ENCODE measurements at regions not wholly inside any gene's neighbourhood (a gene's known extent, or its start where the extent isn't known, plus 50 kb on each side); places are given as distances from the start of the nearest gene placed in this dataset.

DNA sequence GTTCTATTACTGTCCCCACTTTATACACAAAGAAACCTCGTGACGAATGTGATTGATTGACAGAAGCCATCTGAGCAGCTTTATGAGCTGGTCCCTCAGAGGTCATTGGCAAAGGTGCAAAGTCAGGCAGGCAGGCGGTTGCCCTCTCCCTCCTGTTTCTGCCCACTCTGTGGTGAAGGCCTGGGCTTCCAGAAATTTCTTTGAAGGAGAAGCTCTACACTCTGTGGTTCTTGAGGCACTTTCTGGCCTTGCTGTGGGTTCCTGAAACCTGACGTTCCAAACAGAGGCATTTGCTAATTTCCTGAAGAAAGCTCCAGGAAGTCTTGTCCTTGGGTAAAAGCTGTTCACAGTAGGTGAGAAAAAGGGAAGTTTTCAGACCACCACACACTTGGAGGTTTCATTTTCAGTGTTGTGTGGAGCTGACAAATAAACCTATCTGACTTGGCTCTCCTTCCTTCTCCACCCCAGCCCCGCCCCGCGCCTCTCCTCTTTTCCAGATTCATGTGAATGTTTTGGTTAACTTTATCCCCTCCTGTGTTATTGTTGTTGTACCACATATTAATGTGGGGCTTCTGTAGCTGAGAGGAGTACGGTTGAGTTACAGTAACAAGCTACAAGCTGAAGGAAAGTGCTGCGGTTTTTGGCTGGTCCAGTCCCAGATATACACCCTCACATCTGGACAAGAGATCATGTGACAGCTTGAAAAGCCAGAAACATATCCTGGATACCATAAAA lies 274.1 kb downstream of the CLIC5 start:
- no peak for DNase-seq

DNA sequence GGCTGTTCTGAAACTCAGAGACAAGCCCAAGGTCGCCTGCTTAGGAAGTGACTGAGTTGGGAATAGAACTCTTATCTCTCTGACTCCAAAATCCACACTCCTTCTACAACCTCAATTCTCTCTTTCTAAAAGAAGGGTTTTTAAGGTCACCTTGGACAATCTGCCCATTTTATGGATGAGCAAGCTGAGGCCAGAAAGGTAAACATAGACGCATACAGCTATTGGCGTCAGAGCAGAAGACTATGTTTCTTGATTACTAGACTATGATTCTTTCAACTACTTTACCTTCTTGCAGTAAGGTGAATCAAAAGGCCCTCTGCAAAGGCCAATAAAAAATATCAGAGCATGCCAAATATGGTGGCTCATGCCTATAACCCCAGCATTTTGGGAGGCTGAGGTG lies 276.6 kb downstream of the CLIC5 start:
- DNase-seq, result no peak

- no peak for DNase-seq
Observed at GRCh38 chr6:45738057-45738455, 277.6 kb downstream of the CLIC5 start.

- no peak for DNase-seq
Observed at GRCh38 chr6:45737331-45738056, 278.2 kb downstream of the CLIC5 start.

DNA sequence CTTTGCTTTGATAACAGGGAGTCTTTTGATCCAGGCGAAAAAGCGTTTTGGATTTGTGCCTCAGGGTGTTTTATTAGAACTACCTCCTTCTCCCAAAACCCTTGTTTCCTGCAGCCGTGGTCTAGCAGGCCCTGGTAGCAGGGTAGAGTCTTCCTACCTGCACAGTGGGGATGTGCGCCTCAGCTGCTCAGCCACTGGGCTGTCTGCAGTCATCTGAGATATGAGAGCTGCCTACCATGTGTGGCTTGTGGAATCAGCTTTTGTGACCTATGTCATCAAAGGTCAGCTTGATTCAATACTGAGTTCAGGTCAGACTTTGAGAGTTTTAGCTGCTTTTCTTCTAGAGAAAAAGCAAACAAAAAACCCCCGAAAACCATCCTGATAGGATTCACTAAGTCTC lies 279.5 kb downstream of the CLIC5 start:
- no peak for DNase-seq

DNA sequence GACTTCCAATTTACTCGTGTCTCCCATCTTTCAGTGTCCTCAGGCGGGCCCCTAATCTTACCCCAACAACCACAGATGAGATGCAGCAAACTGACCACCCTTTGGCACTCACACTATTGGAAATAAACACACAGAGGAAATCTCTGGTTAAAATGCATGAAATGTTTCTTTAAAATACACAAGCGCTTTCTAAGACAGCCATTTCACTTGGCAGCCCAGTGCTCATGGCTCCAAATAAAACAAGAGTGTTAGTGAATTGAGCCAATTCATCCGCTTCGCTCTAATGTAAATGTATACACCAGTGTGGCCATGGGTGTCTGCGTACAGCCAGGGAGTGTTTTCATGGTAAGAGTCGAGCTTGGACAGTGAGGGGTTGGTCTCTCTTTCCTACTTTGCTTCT lies 282.9 kb downstream of the CLIC5 start:
- no peak for DNase-seq

DNA sequence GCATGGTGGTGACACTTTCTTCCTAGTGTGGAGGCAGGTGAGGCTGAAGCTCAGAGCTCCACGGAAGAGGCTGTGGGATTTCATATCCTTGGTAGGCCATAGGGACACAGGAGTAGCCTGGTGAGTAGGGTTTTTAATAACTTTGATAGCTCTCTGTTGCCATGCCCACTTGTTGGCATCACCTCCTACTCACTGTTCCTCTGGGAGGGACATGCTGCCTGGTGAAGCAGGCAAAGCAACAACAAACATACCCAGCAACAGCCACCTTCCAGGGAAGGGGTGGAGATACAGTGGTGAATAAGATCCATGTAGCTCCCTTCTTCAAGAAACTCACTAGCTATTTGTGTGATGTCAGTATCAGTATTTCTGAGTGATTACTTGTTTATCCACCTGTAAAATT lies 285.4 kb downstream of the CLIC5 start:
- no peak for DNase-seq

GRCh38 chr6:45728674-45729073 lies 287.0 kb downstream of the CLIC5 start:
- peak; percentile 23 for DNase-seq

- no peak for DNase-seq
Observed at GRCh38 chr6:45727819-45728449, 287.7 kb downstream of the CLIC5 start.

DNA sequence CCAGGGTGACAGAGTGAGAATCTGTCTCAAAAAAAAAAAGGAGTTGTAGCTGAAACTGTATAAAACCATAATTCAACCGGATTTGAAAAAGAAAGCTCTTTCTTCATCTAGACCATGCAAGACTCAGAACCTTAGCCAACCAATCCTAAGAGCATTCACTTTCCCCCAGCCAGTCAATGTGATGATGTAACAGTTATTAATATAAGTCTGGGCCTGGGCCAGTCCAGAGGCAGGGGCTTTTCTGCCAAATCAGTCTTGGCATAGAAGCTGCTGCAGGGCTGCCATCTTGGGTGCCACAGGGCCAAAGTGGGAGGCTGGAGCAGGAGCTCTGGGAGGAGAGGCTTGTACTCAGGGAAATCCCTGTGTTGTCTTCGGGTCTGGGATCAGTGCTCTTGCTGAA lies 288.4 kb downstream of the CLIC5 start:
- DNase-seq, result no peak

DNA sequence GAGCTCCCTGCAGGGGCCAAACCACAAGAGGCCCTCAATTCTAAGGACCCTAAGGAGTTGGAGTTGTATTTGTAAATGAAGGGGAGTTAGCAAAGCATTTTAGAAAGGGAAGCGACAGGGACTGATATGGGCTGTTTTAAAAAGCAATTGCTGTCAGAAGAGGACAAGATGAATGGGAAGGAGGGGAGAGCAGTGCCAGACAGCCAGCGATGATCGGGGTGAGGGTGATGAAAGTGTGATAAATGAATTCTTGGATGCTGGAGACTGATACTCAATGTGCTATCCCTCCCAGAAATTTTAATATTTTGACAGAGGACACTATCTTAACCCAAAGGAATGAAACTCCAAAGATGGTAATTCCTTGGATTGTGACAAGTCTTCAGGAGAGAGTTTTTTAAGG lies 289.2 kb downstream of the CLIC5 start:
- no peak for DNase-seq

GRCh38 chr6:45724511-45724910 lies 291.1 kb downstream of the CLIC5 start:
- peak; percentile 69 for DNase-seq

- DNase-seq, result no peak
Observed at GRCh38 chr6:45724027-45724426, 291.6 kb downstream of the CLIC5 start.

GRCh38 chr6:45722876-45723275 lies 292.8 kb downstream of the CLIC5 start:
- peak; percentile 52 for DNase-seq

DNA sequence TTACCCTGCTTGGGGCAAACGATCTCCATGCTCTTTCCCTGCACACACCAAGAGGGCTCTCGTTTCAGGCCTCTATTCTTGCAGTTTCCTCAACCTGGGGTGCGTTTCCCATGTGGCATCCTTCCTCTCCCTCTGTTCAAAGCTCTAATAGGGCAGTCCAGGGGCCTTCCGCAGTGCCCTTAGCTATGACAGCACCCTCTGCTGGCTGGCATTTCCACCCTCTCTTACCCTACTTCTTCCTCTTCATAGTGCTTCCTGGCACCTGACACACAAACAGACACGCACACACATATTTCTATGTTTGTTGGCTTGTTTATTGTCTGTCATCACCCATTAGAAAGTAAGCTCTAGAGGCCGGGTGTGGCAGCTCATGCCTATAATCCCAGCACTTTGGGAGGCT lies 294.0 kb downstream of the CLIC5 start:
- no peak for DNase-seq

DNA sequence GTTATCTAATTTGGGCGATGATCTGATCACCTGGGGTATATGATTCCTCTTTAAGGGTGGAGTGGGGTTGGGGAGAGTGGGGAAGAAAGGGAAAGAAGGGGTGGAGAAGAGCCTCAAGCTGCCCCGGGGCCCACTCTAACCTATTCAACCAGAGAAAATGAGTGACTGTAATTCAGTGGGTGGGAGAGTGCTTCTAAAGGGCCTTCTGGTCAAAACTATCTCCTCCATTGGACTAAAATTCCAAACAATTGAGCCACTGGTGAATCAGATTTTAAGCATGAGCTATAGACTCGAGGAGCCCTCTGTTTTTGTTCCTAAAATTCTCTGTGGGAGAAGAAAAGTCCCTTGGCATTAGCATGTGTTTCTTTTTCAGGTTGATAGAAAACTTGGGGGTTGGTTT lies 296.8 kb downstream of the CLIC5 start:
- peak; percentile 46 for DNase-seq

- DNase-seq, result no peak
Observed at GRCh38 chr6:45718131-45718530, 297.5 kb downstream of the CLIC5 start.

DNA sequence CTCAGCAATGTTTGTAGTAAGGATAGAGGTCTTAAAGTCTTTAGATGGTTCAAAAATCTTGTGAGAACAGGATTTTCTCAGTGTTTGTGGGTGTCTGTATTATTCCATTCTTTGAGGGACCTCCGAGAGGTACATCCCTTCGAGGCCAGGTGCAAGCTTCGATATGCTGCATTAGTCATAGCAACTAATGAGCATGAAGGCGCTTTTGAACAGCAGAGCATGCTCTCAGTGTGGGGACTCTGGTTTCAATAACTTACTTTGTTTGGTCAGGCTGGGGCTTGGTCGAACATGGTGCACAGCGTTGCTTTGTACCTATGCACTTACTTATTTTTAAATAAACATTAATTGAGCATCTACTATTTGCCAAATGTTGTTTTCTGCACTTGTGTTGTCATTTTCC lies 297.9 kb downstream of the CLIC5 start:
- no peak for DNase-seq

- DNase-seq, result no peak
Observed at GRCh38 chr6:45717027-45717426, 298.6 kb downstream of the CLIC5 start.

DNA sequence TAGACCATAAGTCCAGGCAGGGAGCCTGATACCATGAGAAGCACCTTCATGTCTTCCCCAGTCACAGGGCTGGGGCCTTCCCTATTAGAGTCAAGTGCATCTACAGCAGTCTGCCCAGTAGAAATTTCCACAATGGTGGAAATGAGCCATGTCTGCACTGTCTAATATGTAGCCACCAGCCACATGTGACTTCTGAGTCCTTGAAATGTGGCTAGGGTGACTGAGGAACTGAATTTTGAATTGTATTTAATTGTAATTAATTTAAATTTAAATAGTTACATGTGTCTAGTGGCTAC lies 300.2 kb downstream of the CLIC5 start:
- DNase-seq, result no peak

- DNase-seq, result peak; percentile 84
Observed at GRCh38 chr6:45714741-45715507, 300.7 kb downstream of the CLIC5 start.

GRCh38 chr6:45714006-45714730 lies 301.5 kb downstream of the CLIC5 start:
- DNase-seq, result no peak
